A549 (cell line): ENCODE measurements at regions not wholly inside any gene's neighbourhood (a gene's known extent, or its start where the extent isn't known, plus 50 kb on each side); places are given as distances from the start of the nearest gene placed in this dataset.
A peak's percentile ranks its signal among the peaks of the same experiment; 100 is the strongest.

ENCODE experiments used
- ATAC-seq, 2 experiments: fragments of 200-7000 bp in 1 of 2; fragments of >200 bp in 1 of 2; cut with Nextera tagmentation in 1 of 2; cut with Tn5 transposase in 1 of 2; 3 replicates each; pipeline versions ENCODE4 v1.8.0 to v1.9.1; 2018 to 2020; ENCODE audit warnings: mild to moderate bottlenecking in 1 of 2, moderate library complexity in 1 of 2
- CTCF ChIA-PET: fragments of 300-600 bp; sonication (Branson Sonifier 250); formaldehyde crosslinking; extraction: SDS; loops from one replicate; lab custom pipeline; 2021; ENCODE audit warnings: antibody characterized with exemption, inconsistent platforms; lab: Yijun Ruan, JAX
- POLR2A ChIA-PET: fragments of 350-600 bp; formaldehyde crosslinking; extraction: SDS; loops from one replicate; lab custom pipeline; 2021; ENCODE audit warnings: antibody characterized with exemption, inconsistent platforms; lab: Yijun Ruan, JAX
- DNase-seq, 2 experiments: peaks; one replicate each; pipeline versions ENCODE4 v3.0.0 to v3.0.0-alpha.2; 2011 to 2016; ENCODE audit warnings: low read depth in 1 of 2, low spot score in 1 of 2
- FAIRE-seq: peaks from 2 replicates; lab custom pipeline; 2011; peaks lifted over from hg19 to GRCh38; lab: Jason Lieb, UNC
- H3K27ac ChIP-seq, 2 experiments: fragments of >200 bp; sonication (Bioruptor Twin); formaldehyde crosslinking; 3 replicates each; pipeline ENCODE4 v1.5.1; 2016 to 2017
- H3K4me1 ChIP-seq: fragments of >200 bp; sonication (Bioruptor Twin); formaldehyde crosslinking; 3 replicates; pipeline ENCODE4 v1.6.1; 2016
- H3K4me2 ChIP-seq: fragments of >200 bp; sonication (Bioruptor Twin); formaldehyde crosslinking; 3 replicates; pipeline ENCODE4 v1.6.1; 2016
- H3K4me3 ChIP-seq: fragments of >200 bp; sonication (Bioruptor Twin); formaldehyde crosslinking; 3 replicates; pipeline ENCODE4 v1.5.1; 2016
- H3K9me3 ChIP-seq: fragments of >200 bp; sonication (Bioruptor Twin); formaldehyde crosslinking; 3 replicates; pipeline ENCODE4 v1.6.1; 2016
- BHLHE40 ChIP-seq: IDR thresholded peaks from 2 replicates; pipeline ENCODE4 v1.6.1; 2012; ENCODE audit warnings: low read depth, low read length, inconsistent platforms
- CBX2 ChIP-seq: fragments of 200-600 bp; sonication (generic); IDR thresholded peaks from 2 replicates; pipeline ENCODE4 v1.6.1; 2016; ENCODE audit warnings: low read depth, mild to moderate bottlenecking, borderline replicate concordance
- CBX8 ChIP-seq: fragments of 200-600 bp; sonication (generic); IDR thresholded peaks from 2 replicates; pipeline ENCODE4 v1.6.1; 2016
- CHD2 ChIP-seq: fragments of 150-350 bp; IDR thresholded peaks from 2 replicates; pipeline ENCODE4 v1.6.1; 2014; ENCODE audit warnings: low read length; ENCODE audit not compliant: partially characterized antibody
- E2F6 ChIP-seq: IDR thresholded peaks from 2 replicates; pipeline ENCODE4 v1.6.1; 2012; ENCODE audit warnings: low read depth, borderline replicate concordance
- EHF ChIP-seq: fragments of 250-450 bp; sonication (Bioruptor Pico); IDR thresholded peaks from 2 replicates; pipeline ENCODE4 v1.5.0; 2020; ENCODE audit warnings: mild to moderate bottlenecking
- EHMT2 ChIP-seq: fragments of 200-600 bp; sonication (generic); IDR thresholded peaks from 2 replicates; pipeline ENCODE4 v1.6.1; 2016; ENCODE audit warnings: antibody characterized with exemption, low read depth, mild to moderate bottlenecking, moderate library complexity
- EP300 ChIP-seq, 2 experiments: fragments of >200 bp; sonication (Bioruptor Twin); formaldehyde crosslinking; IDR thresholded peaks; 2 replicates in 1 of 2; 3 replicates in 1 of 2; pipeline ENCODE4 v1.6.1; 2016 to 2017
- FOSB ChIP-seq: fragments of 250-450 bp; sonication (Bioruptor Pico); IDR thresholded peaks from 2 replicates; pipeline ENCODE4 v1.5.0; 2020; ENCODE audit warnings: mild to moderate bottlenecking, moderate library complexity
- FOSL2 ChIP-seq, 2 experiments: fragments of 450-650 bp in 1 of 2; fragments of >200 bp in 1 of 2; sonication (Bioruptor Twin) in 1 of 2; formaldehyde crosslinking; IDR thresholded peaks; 2 replicates each; pipeline versions ENCODE4 v1.5.0 to v1.6.1; 2016 to 2020; ENCODE audit warnings: mild to moderate bottlenecking in 1 of 2, moderate library complexity in 1 of 2
- GATA3 ChIP-seq: IDR thresholded peaks from 2 replicates; pipeline ENCODE4 v1.6.1; 2012; ENCODE audit warnings: borderline replicate concordance
- HMGXB4 ChIP-seq: fragments of 250-450 bp; sonication (Bioruptor Pico); IDR thresholded peaks from 2 replicates; pipeline ENCODE4 v1.5.0; 2021; ENCODE audit warnings: mild to moderate bottlenecking, moderate library complexity, borderline replicate concordance
- HOXA7 ChIP-seq: fragments of 250-450 bp; sonication (Bioruptor Pico); IDR thresholded peaks from 2 replicates; pipeline ENCODE4 v1.5.0; 2020; ENCODE audit warnings: mild to moderate bottlenecking, moderate library complexity
- HOXB13 ChIP-seq: fragments of 250-450 bp; sonication (Bioruptor Pico); IDR thresholded peaks from 2 replicates; pipeline ENCODE4 v1.5.0; 2020; ENCODE audit warnings: low read depth, mild to moderate bottlenecking, moderate library complexity
- HOXB5 ChIP-seq: fragments of 250-450 bp; sonication (Bioruptor Pico); IDR thresholded peaks from 2 replicates; pipeline ENCODE4 v1.5.0; 2020; ENCODE audit warnings: mild to moderate bottlenecking, moderate library complexity
- JUN ChIP-seq, 2 experiments: fragments of >200 bp; sonication (Bioruptor Twin); formaldehyde crosslinking; IDR thresholded peaks; 2 replicates in 1 of 2; 3 replicates in 1 of 2; pipeline ENCODE4 v1.6.1; 2016 to 2017
- JUNB ChIP-seq: fragments of >200 bp; sonication (Bioruptor Twin); formaldehyde crosslinking; IDR thresholded peaks from 2 replicates; pipeline ENCODE4 v1.6.1; 2016
- KDM1A ChIP-seq: fragments of 200-600 bp; sonication (generic); IDR thresholded peaks from 2 replicates; pipeline ENCODE4 v1.6.1; 2016; ENCODE audit warnings: low read depth, mild to moderate bottlenecking
- KDM5A ChIP-seq: fragments of 200-600 bp; sonication (generic); IDR thresholded peaks from 2 replicates; pipeline ENCODE4 v1.6.1; 2016; ENCODE audit warnings: antibody characterized with exemption, mild to moderate bottlenecking
- MAFK ChIP-seq: fragments of 450-650 bp; IDR thresholded peaks from 2 replicates; pipeline ENCODE4 v1.6.1; 2014; ENCODE audit not compliant: partially characterized antibody
- MAZ ChIP-seq: fragments of 150-350 bp; IDR thresholded peaks from 2 replicates; pipeline ENCODE4 v1.6.1; 2014; ENCODE audit warnings: antibody characterized with exemption, low read depth, low read length, borderline replicate concordance
- NPAS2 ChIP-seq: fragments of 250-450 bp; sonication (Bioruptor Pico); IDR thresholded peaks from 2 replicates; pipeline ENCODE4 v1.8.0; 2022; ENCODE audit warnings: mild to moderate bottlenecking, moderate library complexity, borderline replicate concordance
- NR3C1 ChIP-seq: fragments of >200 bp; sonication (Bioruptor Twin); formaldehyde crosslinking; IDR thresholded peaks from 3 replicates; pipeline ENCODE4 v1.6.1; 2017
- PHF8 ChIP-seq: fragments of 200-600 bp; sonication (generic); IDR thresholded peaks from 2 replicates; pipeline ENCODE4 v1.6.1; 2016; ENCODE audit warnings: low read depth, mild to moderate bottlenecking, antibody characterized with exemption, moderate library complexity, borderline replicate concordance
- RAD21 ChIP-seq, 2 experiments: fragments of >200 bp in 1 of 2; sonication (Bioruptor Twin) in 1 of 2; formaldehyde crosslinking in 1 of 2; IDR thresholded peaks in 1 of 2; conservative IDR thresholded peaks in 1 of 2; 2 replicates in 1 of 2; 3 replicates in 1 of 2; pipeline ENCODE4 v1.6.1; 2012 to 2018; ENCODE audit warnings: inconsistent platforms in 1 of 2
- REST ChIP-seq: fragments of 200-600 bp; sonication (generic); IDR thresholded peaks from 2 replicates; pipeline ENCODE4 v1.6.1; 2016; ENCODE audit warnings: antibody characterized with exemption, mild to moderate bottlenecking, moderate library complexity
- RNF2 ChIP-seq: fragments of 200-600 bp; sonication (generic); IDR thresholded peaks from 2 replicates; pipeline ENCODE4 v1.6.1; 2016; ENCODE audit warnings: low read depth, mild to moderate bottlenecking, antibody characterized with exemption, moderate library complexity, borderline replicate concordance
- SMC3 ChIP-seq: fragments of >200 bp; sonication (Bioruptor Twin); formaldehyde crosslinking; IDR thresholded peaks from 3 replicates; pipeline ENCODE4 v1.6.1; 2018; ENCODE audit warnings: inconsistent platforms
- TFCP2L1 ChIP-seq: fragments of 250-450 bp; sonication (Bioruptor Pico); IDR thresholded peaks from 2 replicates; pipeline ENCODE4 v1.5.0; 2021; ENCODE audit warnings: mild to moderate bottlenecking
- ZFP36 ChIP-seq: fragments of 450-650 bp; IDR thresholded peaks from 2 replicates; pipeline ENCODE4 v1.6.1; 2014; ENCODE audit warnings: borderline replicate concordance; ENCODE audit not compliant: partially characterized antibody
- ZNF302 ChIP-seq: fragments of 250-450 bp; sonication (Bioruptor Pico); IDR thresholded peaks from 2 replicates; pipeline ENCODE4 v1.9.0; 2021; ENCODE audit warnings: inconsistent platforms, mild to moderate bottlenecking, moderate library complexity
- WGBS: methylation state at CpG from one replicate; pipeline ENCODE4 v1.1.6; 2017; ENCODE audit errors: missing lambda C conversion rate; 5-methylcytosine and 5-hydroxymethylcytosine counted together

DNA sequence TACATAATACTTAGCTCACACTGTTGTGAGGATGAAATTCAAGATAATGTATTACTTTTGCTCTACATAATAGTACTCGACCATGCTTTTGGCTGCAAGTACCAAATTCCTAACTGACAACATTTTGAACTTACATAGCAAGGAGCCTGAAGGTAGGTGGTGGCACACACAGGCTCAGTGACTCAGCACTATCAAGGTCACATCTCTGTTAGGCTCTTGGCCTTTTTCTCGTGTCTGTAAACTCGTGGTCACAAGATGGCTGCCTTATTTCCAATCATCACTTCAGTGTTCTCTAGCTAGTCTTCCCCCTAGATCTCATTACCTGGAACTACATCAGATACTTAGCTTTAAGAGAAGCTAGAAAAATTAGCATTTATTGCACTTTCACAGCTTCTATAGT lies 61.4 kb upstream of the ABCB5 start:
- ATAC-seq (no peak), FAIRE-seq (no peak), DNase-seq (peak in 1 of 2 experiments; percentile 17)
- Histone ChIP-seq H3K27ac (no peak overlapping the region), H3K4me3 (no peak overlapping the region), H3K9me3 (no peaks in the 10 kb centered on the region), H3K4me2 (no peak overlapping the region), H3K4me1 (no peaks in the 10 kb centered on the region)
- CTCF ChIA-PET: interaction anchor here (0.6 kb wide), 1 partner anchor 1412 kb away, joined by 3 read pairs; no protein-coding TSS in a partner anchor
- WGBS: 27% methylated on average over 3 of the region's 3 CpGs
- TF ChIP-seq REST (no peak), FOSB (CRISPR knock-in tag) (no peak), EHF (CRISPR knock-in tag) (no peak), JUN (IDR thresholded peaks at IDR 0.05) (no peak), HMGXB4 (CRISPR knock-in tag) (no peak), FOSL2 (IDR thresholded peaks at IDR 0.05) (no peak), FOSL2 (CRISPR knock-in tag; IDR thresholded peaks at IDR 0.05) (no peak), JUNB (no peak), BHLHE40 (no peak), MAZ (no peak), SMC3 (no peak), ZFP36 (no peak)
- POLR2A ChIA-PET: no interaction called here

DNA sequence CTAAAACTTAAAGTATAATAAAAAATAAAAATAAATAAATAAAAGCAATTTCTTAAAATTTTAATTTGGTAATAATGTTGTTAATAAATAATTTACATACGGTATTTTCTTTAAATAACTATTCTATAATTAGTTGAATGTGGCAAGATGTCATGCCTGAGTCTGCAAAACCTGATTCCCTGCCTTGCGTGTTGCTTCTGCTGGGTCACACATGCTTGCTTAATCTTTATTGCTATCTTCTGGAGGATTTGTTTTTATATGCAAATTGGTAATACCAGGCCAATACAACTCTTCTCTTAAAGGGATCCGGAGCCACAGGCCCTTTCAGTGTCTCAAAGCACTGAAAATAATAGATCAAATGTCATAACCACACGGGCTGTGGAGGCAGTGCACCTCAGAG lies 59.4 kb upstream of the ABCB5 start:
- 28% methylated on average over 4 of the region's 4 CpGs for WGBS
- CTCF ChIA-PET: no interaction called here
- TF ChIP-seq RAD21 (conservative IDR thresholded peaks at IDR 0.05 in 1 of 2, IDR thresholded peaks at IDR 0.05 in 1 of 2) (no peak), NR3C1 (no peak), FOSB (CRISPR knock-in tag) (no peak), MAFK (no peak), PHF8 (no peak)

DNA sequence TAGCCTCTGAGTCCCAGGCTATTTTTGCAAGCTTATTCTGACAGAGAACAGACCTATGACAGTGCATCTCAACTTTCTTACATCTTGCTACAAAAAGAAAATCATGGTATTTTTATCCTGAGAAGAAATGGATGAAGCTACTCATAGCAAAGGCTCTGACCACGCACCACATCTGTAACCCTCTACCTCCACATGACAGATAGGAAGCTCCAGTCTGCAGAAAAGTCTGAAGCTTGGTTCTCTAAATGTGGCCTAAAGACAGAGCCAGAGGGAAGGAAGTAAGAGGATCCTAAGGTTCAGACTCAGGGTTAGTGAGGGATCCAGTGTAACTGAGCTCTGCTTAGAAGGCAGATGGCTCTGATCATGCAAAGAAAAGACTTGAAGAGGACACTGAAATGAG lies 58.4 kb upstream of the ABCB5 start:
- ATAC-seq (no peak), DNase-seq (no peak), FAIRE-seq (no peak)
- 17% methylated on average over 1 of the region's 1 CpG for WGBS
- CTCF ChIA-PET: interaction anchor here (1.2 kb wide), 2 partner anchors 41 to 809 kb away, joined by 3 to 4 read pairs; no protein-coding TSS in a partner anchor
- POLR2A ChIA-PET: no interaction called here
- H3K4me1 ChIP-seq: no peaks in the 10 kb centered on the region
- no peak overlapping the region for H3K27ac ChIP-seq
- H3K4me3 ChIP-seq: no peak overlapping the region
- no peak overlapping the region for H3K4me2 ChIP-seq
- TF ChIP-seq CHD2 (no peak), CBX8 (no peak), RNF2 (no peak), CBX2 (no peak), HOXB5 (CRISPR knock-in tag) (no peak), KDM1A (no peak), EP300 (IDR thresholded peaks at IDR 0.05) (no peak), EHMT2 (no peak), RAD21 (conservative IDR thresholded peaks at IDR 0.05 in 1 of 2, IDR thresholded peaks at IDR 0.05 in 1 of 2) (no peak), HOXB13 (CRISPR knock-in tag) (no peak), NR3C1 (no peak), NPAS2 (CRISPR knock-in tag) (no peak), GATA3 (no peak), ZFP36 (no peak), HOXA7 (CRISPR knock-in tag) (no peak), E2F6 (no peak), TFCP2L1 (CRISPR knock-in tag) (no peak), ZNF302 (CRISPR knock-in tag) (no peak), FOSL2 (IDR thresholded peaks at IDR 0.05) (no peak), FOSL2 (CRISPR knock-in tag; IDR thresholded peaks at IDR 0.05) (no peak), KDM5A (no peak)
- no peaks in the 10 kb centered on the region for H3K9me3 ChIP-seq

More for the DNA sequence above, 59.4 kb upstream of the ABCB5 start:
- POLR2A ChIA-PET: no interaction called here
- ATAC-seq (no peak), DNase-seq (no peak), FAIRE-seq (no peak)
- Histone ChIP-seq H3K9me3 (no peaks in the 10 kb centered on the region), H3K4me3 (no peak overlapping the region), H3K4me2 (no peak overlapping the region), H3K4me1 (no peaks in the 10 kb centered on the region), H3K27ac (no peak overlapping the region)
